Sigmoid colon (tissue), 4 donors: ENCODE measurements at regions not wholly inside any gene's neighbourhood (a gene's known extent, or its start where the extent isn't known, plus 50 kb on each side); places are given as distances from the start of the nearest gene placed in this dataset.

ENCODE experiments used
- EP300 ChIP-seq, 4 donors: sonication (generic); formaldehyde crosslinking; IDR thresholded peaks; one replicate each; pipeline ENCODE4 v1.6.1; 2017; ENCODE audit warnings: antibody characterized with exemption in 4 of 4
- POLR2AphosphoS5 ChIP-seq, 4 donors: sonication (generic); formaldehyde crosslinking; IDR thresholded peaks; one replicate each; pipeline ENCODE4 v1.6.1; 2017; ENCODE audit warnings: antibody characterized with exemption in 4 of 4
- TF ChIP-seq, protein P1 (sequence below), 4 experiments: fragments of 450-650 bp in 3 of 4; fragments of 200-600 bp in 1 of 4; IDR thresholded peaks; one replicate each; pipeline ENCODE4 v1.5.1; 2016 to 2019; ENCODE audit warnings: antibody characterized with exemption in 4 of 4, mild to moderate bottlenecking in 3 of 4, moderate library complexity in 2 of 4

DNA sequence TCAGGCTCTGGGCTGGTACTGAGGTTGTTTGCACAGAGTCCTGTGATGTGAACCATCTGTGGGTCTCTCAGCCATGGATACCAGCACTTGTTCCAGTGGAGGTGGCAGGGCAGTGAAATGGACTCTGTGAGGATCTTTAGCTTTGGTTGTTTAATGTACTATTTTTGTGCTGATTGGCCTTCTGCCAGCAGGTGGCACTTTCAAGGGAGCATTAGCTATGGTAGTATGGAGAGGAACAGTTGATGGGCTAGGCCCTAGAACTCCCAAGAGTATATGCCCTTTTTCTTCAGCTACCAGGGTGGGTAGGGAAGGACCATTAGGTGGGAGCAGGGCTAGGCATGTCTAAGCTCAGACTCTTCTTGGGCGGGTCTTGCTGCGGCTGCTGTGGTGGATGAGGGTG lies 257.0 kb upstream of the GYPC start:
- TF ChIP-seq, protein P1, sequence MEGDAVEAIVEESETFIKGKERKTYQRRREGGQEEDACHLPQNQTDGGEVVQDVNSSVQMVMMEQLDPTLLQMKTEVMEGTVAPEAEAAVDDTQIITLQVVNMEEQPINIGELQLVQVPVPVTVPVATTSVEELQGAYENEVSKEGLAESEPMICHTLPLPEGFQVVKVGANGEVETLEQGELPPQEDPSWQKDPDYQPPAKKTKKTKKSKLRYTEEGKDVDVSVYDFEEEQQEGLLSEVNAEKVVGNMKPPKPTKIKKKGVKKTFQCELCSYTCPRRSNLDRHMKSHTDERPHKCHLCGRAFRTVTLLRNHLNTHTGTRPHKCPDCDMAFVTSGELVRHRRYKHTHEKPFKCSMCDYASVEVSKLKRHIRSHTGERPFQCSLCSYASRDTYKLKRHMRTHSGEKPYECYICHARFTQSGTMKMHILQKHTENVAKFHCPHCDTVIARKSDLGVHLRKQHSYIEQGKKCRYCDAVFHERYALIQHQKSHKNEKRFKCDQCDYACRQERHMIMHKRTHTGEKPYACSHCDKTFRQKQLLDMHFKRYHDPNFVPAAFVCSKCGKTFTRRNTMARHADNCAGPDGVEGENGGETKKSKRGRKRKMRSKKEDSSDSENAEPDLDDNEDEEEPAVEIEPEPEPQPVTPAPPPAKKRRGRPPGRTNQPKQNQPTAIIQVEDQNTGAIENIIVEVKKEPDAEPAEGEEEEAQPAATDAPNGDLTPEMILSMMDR (IDR thresholded peaks at IDR 0.05): no peak
- TF ChIP-seq POLR2AphosphoS5 (IDR thresholded peaks at IDR 0.05) (no peak), EP300 (IDR thresholded peaks at IDR 0.05) (no peak)
